KBM-7 (cell line): ENCODE measurements at regions not wholly inside any gene's neighbourhood (a gene's known extent, or its start where the extent isn't known, plus 50 kb on each side); places are given as distances from the start of the nearest gene placed in this dataset.
"Not testable (repeated sequence)": the region's sequence is repeated elsewhere in the genome, so short reads cannot be mapped to it uniquely, and the experiment has no call there.

Source experiments
- DNase-seq: peaks from one replicate; pipeline ENCODE4 v3.0.0-alpha.2; 2015
- in situ Hi-C: fragments of 300-500 bp; cut with MboI; formaldehyde crosslinking; loops from 2 replicates; pipeline ENCODE4 v1.14.3; 2020; ENCODE audit warnings: low sequenced_read_pairs, low pct_unique_long_range_greater_than_20kb, mixed read lengths

DNA sequence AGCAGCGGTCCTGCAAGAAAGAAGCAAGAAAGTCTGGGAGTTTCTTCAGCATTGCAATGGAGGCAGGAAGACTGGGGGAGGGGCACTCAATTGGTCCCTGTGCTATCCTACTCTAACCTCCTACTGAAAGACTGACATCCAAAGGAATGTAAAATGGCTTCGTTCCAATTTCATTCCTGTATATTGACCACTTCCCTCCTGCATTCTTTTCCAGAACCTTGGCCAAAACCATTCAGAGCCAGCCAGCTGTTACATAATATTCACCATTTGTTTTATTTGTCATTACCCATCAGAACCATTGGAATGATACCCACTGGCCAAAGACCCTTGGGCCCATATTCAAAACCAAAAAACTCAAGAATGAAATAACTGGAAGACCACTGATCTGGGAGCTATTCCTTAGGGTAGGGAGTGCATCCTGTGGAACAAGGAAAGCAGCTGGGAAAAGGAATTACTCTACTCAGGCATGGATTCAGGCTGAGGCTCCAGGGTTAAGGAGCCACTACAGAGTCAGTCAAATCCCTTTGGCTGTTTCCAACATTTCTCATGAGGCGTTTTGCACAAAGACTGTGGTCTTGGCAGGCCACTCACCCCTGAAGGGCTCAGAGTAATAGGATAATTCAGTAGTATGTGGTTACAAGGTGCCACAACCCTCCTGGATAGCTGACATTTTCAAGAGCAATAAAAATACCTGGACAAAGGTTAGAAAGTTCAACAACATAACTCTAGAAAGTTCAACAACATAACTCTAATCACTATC is 148.7 kb upstream of the SLC1A3 start:
- in situ Hi-C loops, result no loop called here
- no peak for DNase-seq

GRCh38 chr5:36458746-36459145 is 147.7 kb upstream of the SLC1A3 start:
- no peak for DNase-seq
- in situ Hi-C loops, result no loop called here

DNA sequence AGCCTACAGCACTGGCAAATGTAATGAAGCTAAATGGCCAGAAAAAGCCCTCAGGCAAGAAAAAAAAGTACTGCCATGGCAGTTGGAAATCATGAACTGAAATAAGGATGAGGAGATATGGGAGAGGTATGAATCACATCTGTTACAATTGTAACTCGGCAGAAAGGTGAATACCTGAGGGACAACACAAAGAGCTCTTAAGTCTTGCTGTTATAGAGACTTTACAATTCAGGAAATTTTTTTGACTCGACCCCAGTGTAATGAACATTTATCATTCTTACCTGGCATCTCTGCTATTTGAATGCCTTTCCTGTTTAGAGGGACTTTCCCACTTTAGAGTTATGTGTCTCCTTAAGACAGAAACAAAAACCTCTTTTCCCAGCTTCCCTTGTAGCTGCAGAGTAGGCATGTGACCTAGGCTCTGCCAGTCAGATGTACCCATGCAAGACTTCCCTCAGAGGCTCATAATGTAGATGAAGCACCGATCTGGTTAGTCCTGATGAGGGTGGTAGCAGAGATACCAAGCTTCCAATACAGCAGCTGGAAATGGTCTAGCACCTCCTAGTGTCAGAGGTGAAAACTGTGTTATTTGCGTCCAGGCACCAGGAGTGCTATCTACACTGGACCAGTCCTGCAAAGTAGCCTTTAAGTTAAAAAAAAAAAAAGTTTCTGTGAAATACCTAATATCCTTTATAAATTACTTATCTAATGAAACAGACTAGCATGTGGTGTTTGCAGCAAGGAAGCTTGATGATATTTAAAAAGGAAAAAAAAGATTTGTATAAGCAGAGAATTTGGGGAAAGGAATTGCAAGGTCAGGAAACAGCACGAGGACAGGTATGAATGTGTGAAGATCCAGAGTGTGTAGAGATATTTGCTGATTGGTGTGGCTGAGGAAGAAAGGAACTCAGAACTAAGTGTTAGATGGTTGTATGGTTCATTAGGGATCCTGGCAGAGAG is 146.9 kb upstream of the SLC1A3 start:
- in situ Hi-C loops, result no loop called here
- DNase-seq, result peak; percentile 26

- DNase-seq, result no peak
- in situ Hi-C loops, result no loop called here
Observed at GRCh38 chr5:36462295-36463021, 143.9 kb upstream of the SLC1A3 start.

DNA sequence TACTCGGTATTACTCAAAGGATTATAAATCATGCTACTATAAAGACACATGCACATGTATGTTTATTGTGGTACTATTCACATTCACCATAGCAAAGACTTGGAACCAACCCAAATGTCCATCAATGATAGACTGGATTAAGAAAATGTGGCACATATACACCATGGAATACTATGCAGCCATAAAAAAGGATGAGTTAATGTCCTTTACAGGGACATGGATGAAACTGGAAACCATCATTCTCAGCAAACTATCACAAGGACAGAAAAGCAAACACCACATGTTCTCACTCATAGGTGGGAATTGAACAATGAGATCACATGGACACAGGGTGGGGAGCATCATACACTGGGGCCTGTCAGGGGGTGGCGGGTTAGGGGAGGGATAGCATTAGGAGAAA is 130.5 kb upstream of the SLC1A3 start:
- in situ Hi-C loops, DNase-seq: not testable (repeated sequence)

- no peak for DNase-seq
- in situ Hi-C loops, result no loop called here
Observed at GRCh38 chr5:36478646-36479317, 127.6 kb upstream of the SLC1A3 start.

DNA sequence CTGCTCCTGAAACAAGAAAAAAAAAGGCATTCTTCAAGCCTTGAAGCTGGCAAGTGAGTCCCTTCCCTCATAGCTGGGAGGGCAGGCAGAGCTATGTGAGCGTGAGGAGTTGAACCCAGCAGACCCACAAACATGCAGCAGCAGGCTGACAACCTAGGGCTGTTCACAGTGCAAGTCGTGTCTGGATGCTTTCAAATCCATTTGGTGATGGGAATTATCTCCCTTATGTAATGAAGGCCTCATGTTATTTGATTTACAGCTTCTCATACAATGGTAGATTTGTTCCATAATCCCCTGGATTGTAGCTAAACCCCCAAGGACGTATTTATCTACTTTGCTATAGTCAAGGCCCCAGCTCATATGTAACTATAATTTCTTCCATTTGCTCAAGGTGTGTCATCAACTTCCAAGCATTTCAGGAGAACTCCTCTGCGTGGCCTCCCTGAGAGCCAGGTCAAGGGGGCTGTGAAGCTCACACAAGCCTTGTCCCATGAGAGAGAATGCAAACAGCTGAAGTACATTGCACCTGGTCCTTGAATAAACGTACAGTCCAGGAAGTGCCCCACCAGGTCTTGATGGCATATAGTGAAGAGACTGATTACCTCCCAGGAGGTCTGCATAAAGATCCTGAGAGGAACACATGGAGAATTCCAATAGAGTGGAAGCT is 124.8 kb upstream of the SLC1A3 start:
- in situ Hi-C loops, result no loop called here
- no peak for DNase-seq

DNA sequence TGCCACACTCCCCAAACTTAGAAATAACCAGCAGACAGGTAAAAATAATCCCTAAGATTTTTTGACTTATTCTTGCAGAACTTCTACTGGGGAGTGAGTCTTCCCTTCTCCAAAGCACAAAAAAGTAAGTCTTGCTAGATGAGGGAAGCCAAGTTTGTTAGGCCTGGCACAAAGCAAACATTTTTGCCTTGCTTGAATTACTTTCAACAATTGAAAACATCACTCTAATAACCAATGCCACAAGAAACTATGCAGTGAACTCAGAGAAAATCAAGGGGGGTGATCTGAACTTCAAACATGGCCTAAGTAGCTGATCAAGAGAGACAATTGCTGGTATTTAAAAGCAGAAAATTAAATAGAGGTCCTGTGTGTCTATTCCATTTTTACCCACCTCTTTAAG is 123.6 kb upstream of the SLC1A3 start:
- no peak for DNase-seq
- in situ Hi-C loops, result no loop called here

- no peak for DNase-seq
- in situ Hi-C loops, result no loop called here
Observed at GRCh38 chr5:36489505-36489904, 116.9 kb upstream of the SLC1A3 start.

GRCh38 chr5:36491856-36492255 is 114.5 kb upstream of the SLC1A3 start:
- no peak for DNase-seq
- in situ Hi-C loops, result no loop called here

GRCh38 chr5:36492984-36493654 is 113.3 kb upstream of the SLC1A3 start:
- in situ Hi-C loops, result no loop called here
- DNase-seq, result no peak

DNA sequence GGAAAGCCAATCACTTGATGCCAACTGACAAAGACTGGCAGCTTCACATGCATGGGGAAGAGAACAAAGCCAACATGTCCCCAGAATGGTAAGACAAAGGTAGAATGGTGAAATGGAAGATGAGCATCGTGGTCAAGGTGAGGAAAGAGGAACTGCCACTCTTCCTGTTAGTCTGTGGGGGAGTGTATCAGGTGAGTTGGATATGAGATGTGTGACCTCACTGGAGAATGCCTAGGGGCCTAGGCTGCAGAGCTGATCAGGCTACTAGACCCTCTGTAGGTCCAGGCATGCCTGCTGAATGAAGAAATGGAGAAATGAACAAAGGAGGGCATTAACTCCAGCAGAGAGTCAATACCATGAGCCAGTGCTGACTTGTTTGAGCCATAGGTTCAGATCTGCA is 112.4 kb upstream of the SLC1A3 start:
- in situ Hi-C loops, result no loop called here
- DNase-seq, result no peak

DNA sequence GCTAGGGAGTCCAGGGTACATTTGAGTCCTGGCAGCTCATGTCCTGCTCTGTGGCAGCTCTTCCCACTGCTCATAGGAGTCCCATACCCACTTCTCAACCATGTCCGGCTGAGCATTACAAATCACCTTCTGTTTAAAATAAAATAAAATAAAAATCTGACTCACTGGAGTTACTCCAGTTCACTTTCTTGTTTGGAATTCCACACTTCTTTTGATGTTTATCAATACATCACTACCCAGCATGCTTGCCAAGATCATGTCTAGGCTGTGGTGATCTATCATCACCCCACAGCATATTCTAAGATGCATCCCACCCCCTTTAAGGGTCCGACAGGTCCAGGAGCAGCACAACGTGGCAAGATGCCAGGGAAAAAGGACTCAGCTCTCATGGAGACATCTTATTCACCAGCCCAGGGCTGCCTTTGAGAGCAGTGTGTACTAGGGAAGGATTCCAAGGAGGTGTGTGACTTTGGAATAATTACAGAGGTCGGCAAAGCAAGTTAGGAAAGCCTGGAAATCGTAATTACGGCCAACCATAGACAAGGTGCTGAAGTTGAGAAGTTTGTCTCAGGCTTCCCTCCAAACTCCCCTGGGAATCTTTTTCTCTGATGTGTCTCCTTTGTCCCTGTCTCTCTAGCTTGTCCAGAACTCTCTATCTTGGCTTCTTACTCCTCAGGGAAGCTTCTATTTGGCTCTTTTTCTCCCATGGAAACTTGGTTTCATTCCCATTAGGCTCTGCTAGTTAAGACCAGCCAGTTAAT is 111.4 kb upstream of the SLC1A3 start:
- in situ Hi-C loops, result no loop called here
- DNase-seq, result no peak

DNA sequence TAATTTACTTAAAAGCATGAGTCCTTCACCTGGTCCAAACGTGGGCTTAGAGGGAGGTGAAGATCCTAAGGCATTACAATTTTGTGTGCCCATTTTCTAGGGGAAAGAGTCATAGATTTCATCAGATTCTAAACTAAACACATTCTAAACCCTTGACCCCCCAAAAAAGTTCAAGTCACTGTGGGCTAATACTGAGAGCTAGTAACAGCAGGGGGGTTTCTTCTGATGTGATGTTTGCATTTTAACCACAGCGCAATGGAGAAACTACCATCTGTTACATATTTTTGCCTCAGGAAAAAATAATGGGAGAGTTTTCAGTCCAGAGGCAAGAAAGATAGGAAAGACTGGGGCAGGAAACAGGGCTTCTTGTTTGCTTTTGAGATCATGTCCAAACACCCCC is 110.8 kb upstream of the SLC1A3 start:
- DNase-seq, result no peak
- in situ Hi-C loops, result no loop called here

GRCh38 chr5:36496471-36496870 is 109.9 kb upstream of the SLC1A3 start:
- DNase-seq, result no peak
- in situ Hi-C loops, result no loop called here

GRCh38 chr5:36502608-36503007 is 103.8 kb upstream of the SLC1A3 start:
- in situ Hi-C loops, result no loop called here
- DNase-seq, result no peak

DNA sequence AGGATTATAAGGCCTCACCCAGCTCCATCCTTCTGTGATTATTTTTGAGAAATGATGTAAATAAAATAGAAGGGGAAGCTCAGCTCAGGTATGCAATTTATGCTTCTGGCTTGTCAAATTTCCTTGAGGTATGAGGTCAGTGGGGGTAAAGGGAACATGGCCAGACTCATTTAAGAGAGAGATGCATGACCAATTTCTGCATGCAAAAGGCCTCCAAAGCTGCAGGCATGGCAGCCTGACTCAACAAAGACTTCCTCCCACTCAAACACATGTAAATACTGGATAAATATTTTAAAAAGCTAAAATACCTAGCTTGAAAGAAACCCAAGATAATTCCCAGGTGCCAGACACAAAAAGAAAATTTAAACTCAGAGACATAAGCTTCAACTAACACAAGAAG is 101.4 kb upstream of the SLC1A3 start:
- in situ Hi-C loops, result no loop called here
- DNase-seq, result no peak
